GM18870 (cell line): ENCODE measurements at regions not wholly inside any gene's neighbourhood (a gene's known extent, or its start where the extent isn't known, plus 50 kb on each side); places are given as distances from the start of the nearest gene placed in this dataset.

ENCODE experiments used
- ATAC-seq: cut with Tn5 transposase; IDR thresholded peaks from one replicate; pipeline ENCODE4 v1.9.1; 2021; ENCODE audit warnings: moderate library complexity; ENCODE audit not compliant: unreplicated experiment

DNA sequence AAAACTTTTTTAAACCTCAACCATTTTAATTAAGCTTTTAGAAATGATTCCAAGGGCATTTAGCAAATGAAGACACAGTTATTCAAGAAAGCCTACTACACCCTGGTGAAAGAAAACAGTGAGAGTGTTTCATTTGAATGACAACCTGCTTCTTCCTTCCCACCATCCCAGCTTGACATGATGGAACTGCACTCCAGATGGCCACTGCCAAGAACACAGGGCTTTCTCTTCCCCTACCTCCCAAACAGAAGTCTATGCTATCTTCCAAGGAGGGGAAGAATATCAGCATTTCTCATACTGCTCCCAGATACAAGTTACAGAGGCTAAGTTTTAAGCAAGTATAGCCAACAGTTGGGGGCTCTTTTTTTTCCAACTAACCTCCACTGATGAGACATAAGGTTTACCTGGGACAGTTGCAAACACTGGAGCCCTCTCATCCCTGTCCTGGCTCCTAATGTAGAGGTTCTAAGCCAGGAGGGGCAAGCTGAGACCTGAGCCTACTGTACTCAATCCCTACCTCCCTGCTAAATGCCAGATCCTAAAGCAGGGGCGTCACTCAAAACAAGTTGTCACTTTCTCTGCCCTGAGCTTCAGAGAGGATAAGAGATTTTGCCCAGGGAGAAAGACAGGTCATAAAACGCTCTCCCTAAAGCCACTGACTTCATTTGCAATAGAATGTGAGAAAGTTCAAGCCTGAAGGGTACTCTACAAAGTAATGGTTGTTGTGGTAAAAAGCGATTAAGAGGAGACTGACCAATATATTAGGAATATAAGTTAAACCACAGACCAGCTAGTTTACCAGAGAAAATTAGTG, 88.5 kb upstream of the SLC27A6 start:
- no peak for ATAC-seq

DNA sequence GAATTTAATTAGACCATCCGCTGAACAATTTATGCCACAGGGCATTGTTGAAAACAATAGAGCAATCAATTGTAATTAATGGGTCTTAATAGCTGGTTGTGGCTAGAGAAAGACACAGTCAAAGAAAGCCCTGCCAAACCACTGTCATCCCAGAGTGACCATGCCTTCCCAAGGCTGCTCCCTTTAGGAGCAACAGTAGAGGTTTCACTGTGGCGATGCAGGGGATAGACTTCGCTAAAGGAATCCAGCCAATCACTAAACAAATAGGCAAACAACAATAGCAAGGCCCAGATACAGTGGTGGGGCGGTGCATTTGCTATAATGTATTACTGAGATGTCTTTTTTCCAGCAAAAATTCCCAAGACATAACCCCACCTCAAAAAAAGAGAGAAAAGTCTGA, 87.8 kb upstream of the SLC27A6 start:
- ATAC-seq: no peak

DNA sequence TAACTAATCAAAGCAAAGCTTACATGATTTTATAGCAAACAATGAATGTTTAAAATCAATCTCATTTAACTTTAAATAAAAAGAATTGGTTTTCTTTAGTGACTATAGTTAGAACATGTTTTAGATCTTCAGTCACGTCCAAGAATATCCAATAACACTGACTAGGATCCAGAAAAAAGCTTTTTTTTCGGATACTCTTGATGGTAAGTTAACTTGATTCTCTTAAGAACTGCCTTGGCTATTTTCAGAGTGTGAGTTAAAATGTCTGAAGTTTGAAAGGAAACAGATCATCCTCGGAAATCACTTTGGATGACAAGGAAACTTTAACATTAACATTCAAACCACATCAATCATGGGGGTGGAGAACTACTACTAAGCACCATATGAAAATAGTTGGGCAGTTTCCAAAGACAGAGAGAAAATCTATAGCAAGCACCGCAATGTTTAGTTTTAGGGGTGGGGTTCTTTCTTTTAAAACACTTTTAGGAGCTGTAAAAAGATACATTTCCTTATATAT, 83.7 kb upstream of the SLC27A6 start:
- ATAC-seq: no peak

DNA sequence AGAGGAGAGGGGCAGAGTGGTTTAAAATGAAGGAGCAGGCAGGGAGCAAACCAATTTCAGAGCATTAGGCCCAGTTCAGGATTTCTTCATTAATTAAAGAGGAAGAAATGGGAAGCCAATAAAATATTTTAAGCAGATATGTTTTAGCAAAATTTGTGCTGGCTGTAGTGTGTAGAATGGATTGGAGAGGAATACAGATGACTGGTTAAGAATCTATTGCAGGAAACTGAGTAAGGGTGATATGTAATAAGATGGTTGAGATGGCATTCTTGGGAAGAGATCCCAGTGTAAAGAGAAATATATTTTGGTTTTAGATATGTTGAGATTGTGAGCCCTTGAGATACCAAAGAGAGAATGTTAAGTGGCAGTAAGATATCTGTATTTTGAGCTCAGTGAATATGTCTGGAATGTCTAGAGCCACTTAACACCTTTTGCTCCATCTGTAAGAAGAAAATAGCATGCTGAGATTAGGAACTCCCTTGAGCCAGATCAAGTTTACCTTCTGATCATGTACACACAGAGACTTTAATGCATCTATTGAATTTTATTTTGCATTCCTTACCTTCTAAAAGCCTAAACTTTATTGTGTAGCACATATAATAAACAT, 79.5 kb upstream of the SLC27A6 start:
- ATAC-seq: no peak

DNA sequence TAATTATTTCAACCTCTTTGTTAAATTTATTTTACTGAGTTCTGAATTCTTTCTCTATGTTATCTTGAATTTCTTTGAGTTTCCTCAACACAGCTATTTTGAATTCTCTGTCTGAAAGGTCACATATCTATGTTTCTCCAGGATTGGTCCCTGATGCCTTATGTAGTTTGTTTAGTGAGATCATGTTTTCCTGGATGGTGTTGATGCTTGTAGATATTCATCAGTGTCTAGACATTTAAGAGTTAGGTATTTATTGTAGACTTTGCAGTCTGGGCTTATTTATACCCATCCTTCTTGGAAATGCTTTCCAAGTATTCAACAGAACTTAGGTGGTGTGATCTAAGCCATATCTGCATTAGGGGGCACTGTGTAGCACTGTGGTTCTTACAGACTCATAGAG, 70.2 kb upstream of the SLC27A6 start:
- ATAC-seq: no peak

DNA sequence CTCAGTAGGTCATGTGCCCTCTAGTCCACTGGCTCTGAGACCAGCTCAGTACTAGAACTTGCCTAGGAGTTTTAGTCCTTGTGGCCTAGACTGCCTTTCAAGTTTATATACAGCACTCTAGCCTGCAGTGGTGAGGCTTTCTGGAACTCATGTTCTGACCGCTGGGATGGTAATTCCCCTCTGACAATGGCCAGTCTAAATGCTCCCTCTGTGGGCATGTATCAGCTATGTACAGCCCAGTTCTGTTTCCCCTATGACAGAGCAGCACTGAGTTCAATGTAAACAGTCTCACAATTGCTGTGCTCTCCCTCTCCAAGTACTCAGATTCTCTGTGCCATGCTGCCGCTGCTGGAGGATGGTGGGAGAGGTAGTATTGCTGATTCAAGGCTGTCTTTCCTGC, 68.6 kb upstream of the SLC27A6 start:
- no peak for ATAC-seq

DNA sequence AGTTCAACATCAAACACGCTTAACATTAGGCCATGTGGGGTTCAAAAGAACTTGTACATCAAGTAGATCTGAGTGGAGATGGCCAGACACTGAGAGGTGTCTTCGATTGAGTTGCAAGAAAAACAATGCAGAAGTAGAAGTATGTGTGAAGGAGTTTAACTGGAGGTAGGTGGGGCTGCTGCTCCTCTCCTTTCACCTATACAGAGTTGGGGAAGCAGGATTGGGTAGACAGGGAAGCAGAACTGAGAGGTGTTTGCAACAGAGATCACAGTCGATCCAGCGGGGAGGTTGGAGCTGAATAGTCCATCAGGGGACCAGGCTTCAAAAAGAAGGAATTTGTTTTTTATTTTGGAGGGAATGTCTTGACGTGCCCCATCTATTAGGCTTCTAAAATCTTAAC, 61.7 kb upstream of the SLC27A6 start:
- no peak for ATAC-seq

DNA sequence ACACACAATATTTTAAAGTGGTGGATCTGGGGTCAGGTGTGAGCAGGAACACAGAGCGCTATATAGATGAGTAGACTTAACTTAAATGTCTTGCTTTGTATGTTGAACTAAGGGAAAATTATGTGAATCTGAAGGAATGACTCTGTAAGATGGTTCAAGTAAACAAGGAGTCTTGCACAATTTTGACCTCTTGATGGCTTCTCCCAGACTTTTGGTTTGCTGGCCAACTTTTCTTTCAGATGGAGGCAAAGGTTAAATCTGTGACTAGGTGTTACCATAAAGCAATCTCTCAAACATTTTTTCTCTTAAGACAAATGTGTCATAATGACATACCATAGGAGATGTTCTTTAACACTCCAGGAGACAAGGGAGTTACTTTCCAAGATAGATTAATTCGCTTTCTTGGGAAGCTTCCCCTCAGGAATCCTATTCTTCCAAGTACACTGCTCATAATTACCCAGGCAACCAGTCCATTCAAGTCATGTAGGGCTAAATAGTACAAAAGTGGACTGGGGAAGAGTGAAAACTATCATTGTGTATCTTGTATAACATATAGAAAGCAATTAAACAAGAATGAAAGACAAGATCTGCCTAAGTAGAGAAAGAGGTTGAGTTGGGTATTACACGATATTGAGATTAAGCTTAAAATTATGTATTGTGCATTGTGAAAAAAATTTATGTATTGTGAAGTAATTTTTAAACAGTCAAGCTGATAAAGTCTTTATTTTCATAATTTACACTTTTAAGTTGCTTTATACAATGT, 60.3 kb upstream of the SLC27A6 start:
- peak; percentile 11 for ATAC-seq

DNA sequence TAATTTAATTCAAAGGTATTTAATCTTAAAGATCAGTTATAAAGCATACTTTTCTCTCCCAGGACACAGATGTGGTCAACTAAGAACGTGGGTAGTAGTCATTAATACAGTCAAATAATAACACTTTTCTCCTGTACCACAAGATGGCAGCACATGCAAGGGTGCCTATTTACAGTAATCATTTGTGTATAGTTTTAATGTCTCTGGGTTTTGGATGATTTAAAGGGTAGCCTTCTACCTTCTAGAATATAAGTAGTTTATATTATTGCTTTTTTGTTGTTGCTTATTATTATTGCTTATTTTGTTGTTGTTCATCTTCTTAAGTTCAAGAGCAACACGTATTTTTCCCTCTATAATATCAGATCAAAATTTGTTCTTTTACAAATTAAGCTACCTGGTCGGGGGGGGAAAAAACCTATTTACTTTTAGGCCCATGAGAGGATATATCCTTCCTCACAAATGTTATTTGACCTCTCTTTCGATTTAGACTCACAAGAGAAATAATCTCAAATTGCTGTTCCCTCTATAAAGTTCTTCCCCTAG, 59.6 kb upstream of the SLC27A6 start:
- peak; percentile 95 for ATAC-seq

DNA sequence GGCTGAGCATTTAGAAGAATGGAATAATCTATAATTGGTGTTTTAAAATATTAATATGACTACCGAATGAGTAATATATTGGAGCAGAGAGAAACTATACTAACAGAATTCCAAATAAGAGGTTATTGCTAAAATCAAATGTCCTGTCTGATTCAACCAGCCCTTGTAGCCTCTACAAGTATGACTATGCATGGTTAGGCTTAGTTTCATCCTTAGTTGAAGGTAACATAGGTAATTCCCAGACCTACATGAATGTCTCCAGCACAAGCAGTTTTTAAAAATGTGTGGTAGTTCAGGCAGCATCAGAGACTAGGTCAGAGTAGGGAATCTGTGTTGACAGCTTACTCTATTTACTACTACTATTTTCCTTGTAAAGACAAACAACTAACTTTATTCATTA, 51.7 kb upstream of the SLC27A6 start:
- ATAC-seq: peak; percentile 91
